BE2C (cell line): ENCODE measurements at regions not wholly inside any gene's neighbourhood (a gene's known extent, or its start where the extent isn't known, plus 50 kb on each side); places are given as distances from the start of the nearest gene placed in this dataset.
"Not testable (repeated sequence)": the region's sequence is repeated elsewhere in the genome, so short reads cannot be mapped to it uniquely, and the experiment has no call there.

Experiments used
- DNase-seq: peaks from one replicate; pipeline ENCODE4 v3.0.0-alpha.2; 2020
- H3K27me3 ChIP-seq: fragments of 250-450 bp; sonication (Bioruptor Pico); 2 replicates; pipeline ENCODE4 v1.5.1; 2020; ENCODE audit warnings: mild to moderate bottlenecking
- H3K36me3 ChIP-seq: fragments of 250-450 bp; sonication (Bioruptor Pico); 2 replicates; pipeline ENCODE4 v1.5.1; 2020; ENCODE audit warnings: mild to moderate bottlenecking
- H3K4me1 ChIP-seq: fragments of 250-450 bp; sonication (Bioruptor Pico); 2 replicates; pipeline ENCODE4 v1.5.1; 2020
- H3K4me3 ChIP-seq: 2 replicates; pipeline ENCODE4 v1.5.1; 2011; ENCODE audit warnings: low read depth, low read length
- H3K9me3 ChIP-seq: fragments of 250-450 bp; sonication (Bioruptor Pico); 2 replicates; pipeline ENCODE4 v1.5.1; 2020
- TF ChIP-seq, protein P1 (sequence below): IDR thresholded peaks from 2 replicates; pipeline ENCODE4 v1.5.1; 2012; ENCODE audit warnings: mild to moderate bottlenecking, low read depth, low read length

DNA sequence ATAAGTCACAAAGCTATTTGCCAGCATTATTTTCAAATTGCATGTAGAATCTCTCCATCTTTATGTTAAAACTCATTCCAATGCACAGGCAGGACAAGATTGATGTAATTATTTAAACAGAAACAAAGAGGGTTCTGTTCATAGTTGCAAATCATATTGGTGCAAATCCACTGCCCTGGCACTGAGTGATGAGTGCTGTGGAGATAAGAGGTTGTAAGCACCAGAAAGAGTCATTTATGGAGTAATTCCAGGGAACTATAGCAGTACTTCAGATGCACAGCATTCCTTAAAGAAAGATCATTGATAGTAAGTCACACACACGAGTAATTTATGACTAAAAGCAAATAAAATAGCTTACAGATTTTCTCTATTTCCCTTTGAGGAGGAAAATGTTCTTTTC is 337.7 kb upstream of the CTSO start:
- Histone ChIP-seq H3K4me3 (no peak overlapping the region), H3K27me3 (no peaks in the 10 kb centered on the region), H3K9me3 (no peaks in the 10 kb centered on the region), H3K4me1 (no peaks in the 10 kb centered on the region), H3K36me3 (no peaks in the 10 kb centered on the region)
- TF ChIP-seq, protein P1, sequence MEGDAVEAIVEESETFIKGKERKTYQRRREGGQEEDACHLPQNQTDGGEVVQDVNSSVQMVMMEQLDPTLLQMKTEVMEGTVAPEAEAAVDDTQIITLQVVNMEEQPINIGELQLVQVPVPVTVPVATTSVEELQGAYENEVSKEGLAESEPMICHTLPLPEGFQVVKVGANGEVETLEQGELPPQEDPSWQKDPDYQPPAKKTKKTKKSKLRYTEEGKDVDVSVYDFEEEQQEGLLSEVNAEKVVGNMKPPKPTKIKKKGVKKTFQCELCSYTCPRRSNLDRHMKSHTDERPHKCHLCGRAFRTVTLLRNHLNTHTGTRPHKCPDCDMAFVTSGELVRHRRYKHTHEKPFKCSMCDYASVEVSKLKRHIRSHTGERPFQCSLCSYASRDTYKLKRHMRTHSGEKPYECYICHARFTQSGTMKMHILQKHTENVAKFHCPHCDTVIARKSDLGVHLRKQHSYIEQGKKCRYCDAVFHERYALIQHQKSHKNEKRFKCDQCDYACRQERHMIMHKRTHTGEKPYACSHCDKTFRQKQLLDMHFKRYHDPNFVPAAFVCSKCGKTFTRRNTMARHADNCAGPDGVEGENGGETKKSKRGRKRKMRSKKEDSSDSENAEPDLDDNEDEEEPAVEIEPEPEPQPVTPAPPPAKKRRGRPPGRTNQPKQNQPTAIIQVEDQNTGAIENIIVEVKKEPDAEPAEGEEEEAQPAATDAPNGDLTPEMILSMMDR: no peak
- DNase-seq: no peak

DNA sequence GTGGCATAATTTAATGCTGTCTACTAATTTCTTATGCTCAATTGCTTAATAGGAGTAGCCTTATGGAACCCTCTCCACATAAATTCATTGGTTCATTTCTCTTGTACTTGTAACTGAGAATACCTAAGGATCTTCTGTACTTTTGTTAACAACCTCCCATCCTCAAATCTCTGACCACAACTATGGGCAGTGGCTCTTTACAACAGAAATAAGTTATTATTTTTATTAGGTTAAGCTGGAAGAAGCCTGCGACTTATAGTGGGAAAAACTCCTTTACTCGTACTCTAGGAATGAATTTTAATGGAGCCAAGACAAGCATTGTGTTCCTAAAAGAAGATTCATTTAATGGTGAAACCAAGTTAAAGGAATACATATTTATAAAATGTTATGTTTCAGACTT is 337.1 kb upstream of the CTSO start:
- Histone ChIP-seq H3K36me3 (no peaks in the 10 kb centered on the region), H3K4me3 (no peak overlapping the region), H3K27me3 (no peaks in the 10 kb centered on the region), H3K4me1 (no peaks in the 10 kb centered on the region), H3K9me3 (no peaks in the 10 kb centered on the region)
- DNase-seq: no peak
- TF ChIP-seq, protein P1: no peak

DNA sequence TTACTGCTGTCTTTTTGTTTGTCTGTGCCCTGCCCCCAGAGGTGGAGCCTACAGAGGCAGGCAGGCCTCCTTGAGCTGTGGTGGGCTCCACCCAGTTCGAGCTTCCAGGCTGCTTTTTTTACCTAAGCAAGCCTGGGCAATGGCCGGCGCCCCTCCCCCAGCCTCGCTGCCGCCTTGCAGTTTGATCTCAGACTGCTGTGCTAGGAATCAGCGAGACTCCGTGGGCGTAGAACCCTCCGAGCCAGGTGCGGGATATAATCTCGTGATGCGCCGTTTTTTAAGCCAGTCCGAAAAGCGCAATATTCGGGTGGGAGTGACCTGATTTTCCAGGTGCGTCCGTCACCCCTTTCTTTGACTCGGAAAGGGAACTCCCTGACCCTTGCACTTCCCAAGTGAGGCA is 336.4 kb upstream of the CTSO start:
- H3K4me3 ChIP-seq, DNase-seq: not testable (repeated sequence)

DNA sequence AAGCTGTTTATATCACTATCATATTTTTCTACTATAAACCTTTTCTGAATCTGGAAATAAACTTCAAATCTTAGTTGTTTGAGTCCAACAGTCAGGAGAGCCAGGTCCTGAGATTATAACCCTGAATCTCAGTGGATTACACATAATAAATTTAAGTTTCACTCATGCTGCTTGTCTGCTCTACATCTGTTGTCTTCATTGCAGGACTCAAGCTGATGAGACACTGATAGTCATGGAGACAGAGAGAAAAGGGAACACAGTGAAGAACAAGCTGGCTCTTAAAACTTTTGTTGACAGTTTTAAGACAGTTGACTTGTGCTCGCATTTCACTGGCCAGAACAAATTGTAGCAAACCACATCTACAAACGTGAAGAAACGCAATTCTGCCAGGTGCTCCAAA is 327.0 kb upstream of the CTSO start:
- no peak overlapping the region for H3K4me3 ChIP-seq
- no peaks in the 10 kb centered on the region for H3K4me1 ChIP-seq
- no peaks in the 10 kb centered on the region for H3K9me3 ChIP-seq
- H3K27me3 ChIP-seq: no peaks in the 10 kb centered on the region
- no peaks in the 10 kb centered on the region for H3K36me3 ChIP-seq
- TF ChIP-seq, protein P1: no peak
- no peak for DNase-seq

More for the DNA sequence above, 336.4 kb upstream of the CTSO start:
- H3K9me3 ChIP-seq, H3K27me3 ChIP-seq, H3K36me3 ChIP-seq, H3K4me1 ChIP-seq: not testable (repeated sequence)

DNA sequence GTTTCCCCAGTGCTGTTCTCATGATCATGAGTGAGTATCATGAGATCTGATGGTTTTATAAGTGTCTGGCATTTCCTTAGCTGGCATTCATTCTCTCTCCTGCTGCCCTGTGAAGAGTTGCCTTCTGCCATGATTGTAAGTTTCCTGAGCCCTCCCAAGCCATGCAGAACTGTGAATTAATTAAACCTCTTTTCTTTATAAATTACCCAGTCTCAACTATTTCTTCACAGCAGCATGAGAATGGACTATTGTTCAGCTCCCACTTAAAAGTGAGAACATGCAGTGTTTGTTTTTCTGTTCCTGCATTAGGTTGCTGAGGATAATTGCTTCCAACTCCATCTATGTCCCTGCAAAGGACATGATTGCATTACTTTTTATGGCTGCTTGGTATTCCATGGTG is 311.7 kb upstream of the CTSO start:
- H3K36me3 ChIP-seq: no peaks in the 10 kb centered on the region
- DNase-seq: no peak
- no peaks in the 10 kb centered on the region for H3K9me3 ChIP-seq
- H3K4me1 ChIP-seq: no peaks in the 10 kb centered on the region
- no peak overlapping the region for H3K4me3 ChIP-seq
- TF ChIP-seq, protein P1: no peak
- H3K27me3 ChIP-seq: no peaks in the 10 kb centered on the region

DNA sequence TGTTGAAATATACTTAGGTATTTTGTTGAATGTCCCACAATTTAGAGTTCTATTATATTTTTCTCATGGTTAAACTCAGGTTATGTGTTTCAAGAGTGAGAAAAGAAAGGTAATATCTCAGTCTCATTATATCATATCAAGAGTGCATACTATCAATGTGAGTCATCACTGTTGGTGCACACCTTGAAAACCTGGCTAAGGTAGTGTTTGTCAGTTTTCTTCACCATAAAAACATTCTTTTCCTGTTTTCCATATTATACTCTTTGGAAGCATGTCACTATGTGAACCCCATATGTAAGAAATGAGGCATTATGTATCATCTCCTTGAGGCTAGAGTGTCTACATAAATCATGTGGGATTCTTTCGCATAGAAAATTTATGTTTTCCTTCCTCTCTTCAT is 307.6 kb upstream of the CTSO start:
- H3K4me3 ChIP-seq: no peak overlapping the region
- H3K36me3 ChIP-seq: no peaks in the 10 kb centered on the region
- no peaks in the 10 kb centered on the region for H3K9me3 ChIP-seq
- H3K27me3 ChIP-seq: no peaks in the 10 kb centered on the region
- no peak for DNase-seq
- no peaks in the 10 kb centered on the region for H3K4me1 ChIP-seq
- TF ChIP-seq, protein P1: no peak
